HG02938 (cell line): ENCODE measurements at regions not wholly inside any gene's neighbourhood (a gene's known extent, or its start where the extent isn't known, plus 50 kb on each side); places are given as distances from the start of the nearest gene placed in this dataset.
"Not testable (repeated sequence)": the region's sequence is repeated elsewhere in the genome, so short reads cannot be mapped to it uniquely, and the experiment has no call there.

Experiments used
- ATAC-seq: cut with Tn5 transposase; IDR thresholded peaks from one replicate; pipeline ENCODE4 v1.9.1; 2021; ENCODE audit warnings: mild to moderate bottlenecking, moderate library complexity; ENCODE audit not compliant: unreplicated experiment

- no peak for ATAC-seq
Observed at GRCh38 chr17:51387582-51387981, 127.2 kb downstream of the UTP18 start.

DNA sequence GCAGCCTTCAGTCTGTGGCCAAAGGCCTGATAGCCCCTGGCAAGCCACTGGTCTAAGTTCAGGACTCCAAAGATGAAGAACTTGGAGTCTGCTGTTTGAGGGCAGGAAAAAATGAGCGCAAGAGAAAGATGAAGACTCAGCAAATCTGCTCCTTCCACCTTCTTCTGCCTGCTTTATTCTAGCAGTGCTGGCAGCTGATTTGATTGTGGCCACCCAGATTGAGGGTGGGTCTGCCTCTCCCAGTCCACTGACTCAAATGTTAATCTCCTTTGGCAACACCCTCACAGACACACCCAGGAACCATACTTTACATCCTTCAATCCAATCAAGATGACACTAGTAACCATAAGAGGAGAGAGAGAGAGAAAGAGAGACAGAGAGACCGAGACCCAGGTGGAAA, 127.6 kb downstream of the UTP18 start:
- ATAC-seq, result no peak

GRCh38 chr17:51389875-51390274, 129.5 kb downstream of the UTP18 start:
- no peak for ATAC-seq

- no peak for ATAC-seq
Observed at GRCh38 chr17:51391982-51392654, 131.8 kb downstream of the UTP18 start.

DNA sequence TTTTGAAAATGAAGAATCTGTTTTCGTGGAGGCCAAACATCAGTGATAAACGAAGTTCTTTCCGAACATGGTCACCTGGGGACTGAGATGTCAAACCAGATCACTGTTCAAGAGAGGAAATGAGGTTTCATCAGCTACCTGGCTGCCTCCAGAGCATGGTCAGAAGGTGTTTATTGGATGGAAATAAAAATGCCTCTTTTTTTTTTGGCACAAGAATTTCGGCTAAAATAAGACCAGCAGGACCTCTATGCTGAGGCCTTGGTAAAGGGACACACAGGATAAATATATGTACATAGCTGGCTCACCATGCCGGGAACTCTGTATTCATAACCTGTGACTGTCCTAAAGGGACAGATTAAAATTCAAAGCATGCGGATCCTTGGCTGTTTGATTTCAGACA, 135.3 kb downstream of the UTP18 start:
- no peak for ATAC-seq

DNA sequence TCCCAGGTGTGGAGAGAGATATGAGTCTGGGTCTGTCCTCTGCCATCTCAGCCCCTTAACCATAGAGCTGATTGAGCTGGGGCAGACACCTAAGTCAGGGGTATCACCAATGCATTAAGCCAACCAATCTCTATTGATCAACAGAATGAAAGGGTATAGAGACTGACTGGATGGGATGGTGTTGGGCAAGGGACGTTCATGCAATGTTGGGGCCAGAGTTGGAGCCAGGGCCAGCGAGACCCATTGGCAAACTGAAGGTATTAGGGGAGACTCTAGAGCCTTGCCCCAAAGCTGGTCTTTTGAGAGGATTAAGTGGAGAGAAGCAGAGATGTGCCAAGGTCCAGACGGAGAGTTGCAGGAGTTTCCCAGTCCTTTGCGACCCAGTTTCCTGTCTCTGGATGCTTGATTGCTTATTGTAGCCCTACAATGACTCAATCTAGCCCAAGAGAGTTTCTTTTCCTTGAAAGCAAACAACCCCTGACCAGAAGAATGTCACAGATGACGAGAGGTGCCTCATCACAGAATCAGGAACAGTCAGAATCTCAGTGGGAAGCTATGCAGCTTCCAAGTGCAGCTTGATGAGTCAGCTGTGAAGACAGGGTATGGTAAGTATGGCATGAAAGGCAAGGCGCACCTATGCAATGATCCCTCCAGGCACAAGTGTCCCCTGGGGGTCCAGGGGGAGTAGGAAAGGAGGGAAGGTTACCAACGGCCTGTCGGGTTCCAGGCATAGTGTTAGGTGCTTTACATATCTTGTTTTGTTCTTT, 137.2 kb downstream of the UTP18 start:
- no peak for ATAC-seq

DNA sequence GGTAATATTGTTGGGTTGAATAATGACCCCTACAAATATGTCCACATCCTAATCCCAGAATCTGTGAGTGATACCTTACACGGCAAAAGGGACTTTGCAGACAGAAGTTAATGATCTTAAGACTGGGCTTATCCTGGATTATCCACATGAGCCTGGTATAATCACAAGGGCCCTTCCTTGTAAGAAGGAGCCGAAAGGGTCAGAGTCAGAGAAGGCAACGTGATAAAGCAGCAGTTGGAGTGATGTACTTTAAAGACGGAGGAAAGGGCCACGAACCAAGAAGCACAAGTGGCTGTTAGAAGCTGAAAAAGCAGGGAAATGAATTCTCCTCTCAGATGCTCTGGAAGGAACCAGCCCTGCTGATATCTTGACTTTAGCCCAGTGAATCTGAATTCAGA, 137.8 kb downstream of the UTP18 start:
- no peak for ATAC-seq

DNA sequence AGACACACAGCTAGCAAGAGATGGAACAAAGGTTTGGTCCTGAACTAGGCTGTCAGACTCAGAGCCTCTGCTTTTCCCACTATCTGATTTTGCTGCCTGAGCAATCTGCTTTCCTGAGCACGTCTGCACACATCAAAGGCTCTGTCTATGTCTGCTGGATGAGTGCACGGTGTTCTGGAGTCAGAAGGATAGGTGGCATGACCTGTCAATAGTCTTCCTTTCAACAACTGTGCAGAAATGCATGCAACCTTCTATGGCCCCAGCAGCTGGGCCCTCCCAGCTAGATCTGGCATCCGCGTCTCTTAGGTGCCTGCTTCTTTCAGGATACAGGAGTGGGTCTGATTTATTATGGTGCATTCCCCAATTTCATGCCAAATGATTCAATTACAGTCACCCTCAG, 138.3 kb downstream of the UTP18 start:
- ATAC-seq, result no peak

DNA sequence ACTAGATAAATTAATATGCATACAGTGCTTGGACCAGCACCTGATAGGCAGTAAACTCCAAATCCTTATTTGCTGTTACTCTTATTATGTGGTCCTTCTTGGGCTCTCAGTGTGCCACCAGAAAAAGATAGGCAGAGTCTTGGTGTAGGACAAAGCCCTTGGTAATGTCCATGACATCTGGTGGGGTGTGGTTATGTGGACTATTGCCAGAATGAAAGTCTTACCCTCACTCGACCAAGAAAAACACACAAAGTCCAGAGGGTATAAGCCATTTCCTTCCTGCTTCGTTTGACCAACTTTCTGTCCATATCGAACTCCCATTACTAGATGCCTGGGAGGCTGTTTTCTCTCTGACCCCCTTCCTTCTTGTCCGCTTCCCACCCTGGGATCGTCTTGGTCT, 140.9 kb downstream of the UTP18 start:
- ATAC-seq, result no peak

GRCh38 chr17:51402899-51403298, 142.6 kb downstream of the UTP18 start:
- no peak for ATAC-seq

- ATAC-seq, result no peak
Observed at GRCh38 chr17:51407576-51407975, 147.2 kb downstream of the UTP18 start.

DNA sequence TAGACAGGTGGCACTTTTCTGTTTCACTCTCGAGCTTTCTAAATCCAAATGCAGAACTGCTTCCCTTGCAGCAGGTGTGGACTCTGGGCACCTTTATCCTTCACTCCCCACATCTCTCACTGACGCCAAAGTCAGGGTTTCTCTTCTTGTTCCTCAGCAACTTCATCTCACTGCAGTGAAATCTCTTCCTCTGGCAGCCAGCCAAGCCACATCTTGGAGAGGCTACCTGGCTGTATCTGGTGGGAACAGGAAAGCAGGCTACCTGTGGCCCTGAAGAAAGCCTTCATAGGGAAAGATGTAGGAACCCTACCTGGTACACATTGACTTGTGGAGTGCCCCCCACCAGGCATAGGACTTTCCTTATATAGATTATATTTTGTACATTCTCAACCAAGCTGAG, 159.1 kb downstream of the UTP18 start:
- ATAC-seq, result no peak

- ATAC-seq, result no peak
Observed at GRCh38 chr17:51421525-51421924, 161.2 kb downstream of the UTP18 start.

DNA sequence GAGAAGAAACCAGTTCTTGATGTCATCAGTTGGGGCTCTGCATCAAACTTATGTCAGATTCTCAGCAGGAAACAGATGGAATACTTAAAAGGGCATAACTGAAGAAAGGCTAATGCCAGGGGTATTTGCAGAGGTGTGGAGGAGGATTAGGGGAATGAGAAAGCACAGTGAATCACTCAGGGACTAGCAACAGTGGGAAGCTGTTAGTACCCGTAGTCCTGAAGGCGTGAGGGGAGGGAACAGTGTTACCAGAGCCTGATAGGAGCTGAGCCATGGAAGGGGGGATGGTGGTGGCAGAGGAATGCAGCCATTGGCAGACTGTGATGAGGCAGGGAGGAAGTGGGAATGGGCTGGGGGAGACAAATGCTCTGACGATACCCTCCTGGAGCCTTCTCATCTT, 162.3 kb downstream of the UTP18 start:
- no peak for ATAC-seq

DNA sequence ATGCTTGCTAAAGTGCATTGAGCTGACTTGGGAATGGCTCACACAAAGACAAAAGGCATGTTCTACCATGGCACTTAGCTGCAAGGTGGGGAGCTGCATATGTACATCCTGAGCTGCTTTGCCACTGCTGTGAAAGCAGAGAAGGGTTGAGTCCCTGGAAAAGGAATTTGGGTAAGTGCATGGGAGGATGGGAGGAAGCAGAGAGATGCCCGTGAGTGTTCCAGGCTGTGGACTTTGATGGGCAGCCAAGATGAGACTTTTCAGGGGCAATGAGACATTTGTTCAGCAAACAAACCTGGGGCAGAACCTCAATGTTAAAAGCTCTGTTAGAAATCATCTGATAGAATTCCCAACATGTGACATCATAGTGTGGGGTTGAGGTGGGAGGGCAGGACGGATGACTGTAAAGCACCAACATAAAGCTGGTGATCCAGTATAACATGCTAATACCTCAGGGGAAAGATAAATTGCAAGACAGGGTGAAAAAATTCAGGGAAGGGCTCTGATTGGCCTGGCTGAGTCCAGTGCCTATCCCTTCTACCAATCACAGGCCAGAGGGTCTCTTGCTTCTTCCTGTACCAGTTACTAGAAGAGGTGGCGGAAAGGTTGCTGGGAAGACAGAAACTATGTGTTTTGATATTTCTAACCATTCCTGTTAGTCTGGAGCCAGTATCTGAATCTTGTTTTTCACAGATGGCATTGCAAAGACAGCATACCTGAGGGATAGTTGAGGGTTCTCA, 163.2 kb downstream of the UTP18 start:
- ATAC-seq, result no peak

GRCh38 chr17:51425773-51426172, 165.4 kb downstream of the UTP18 start:
- ATAC-seq, result no peak

DNA sequence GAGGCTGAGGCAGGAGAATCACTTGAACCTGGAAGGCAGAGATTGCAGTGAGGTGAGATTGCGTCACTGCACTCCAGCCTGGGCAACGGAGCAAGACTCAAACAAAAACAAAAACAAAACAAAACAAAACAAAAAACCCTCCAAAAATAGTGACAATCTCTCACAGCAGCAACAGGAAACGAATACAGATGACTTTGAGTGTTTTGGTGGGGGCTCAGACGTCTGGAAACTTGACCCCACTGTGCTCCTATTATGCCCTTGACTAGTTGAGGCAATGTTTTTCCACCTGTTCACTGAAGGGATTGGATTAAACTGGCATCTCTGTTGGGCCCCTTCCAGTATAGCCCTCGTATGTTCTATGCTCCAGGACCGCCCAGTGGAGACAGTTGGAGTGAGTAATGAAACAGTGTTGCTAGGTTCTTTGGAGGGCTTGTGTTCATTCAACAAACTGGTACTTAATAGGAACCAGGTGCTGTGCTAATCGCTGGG, 167.0 kb downstream of the UTP18 start:
- ATAC-seq, result no peak

GRCh38 chr17:51427856-51428255, 167.5 kb downstream of the UTP18 start:
- ATAC-seq, result no peak

GRCh38 chr17:51428668-51429495, 168.5 kb downstream of the UTP18 start:
- no peak for ATAC-seq

DNA sequence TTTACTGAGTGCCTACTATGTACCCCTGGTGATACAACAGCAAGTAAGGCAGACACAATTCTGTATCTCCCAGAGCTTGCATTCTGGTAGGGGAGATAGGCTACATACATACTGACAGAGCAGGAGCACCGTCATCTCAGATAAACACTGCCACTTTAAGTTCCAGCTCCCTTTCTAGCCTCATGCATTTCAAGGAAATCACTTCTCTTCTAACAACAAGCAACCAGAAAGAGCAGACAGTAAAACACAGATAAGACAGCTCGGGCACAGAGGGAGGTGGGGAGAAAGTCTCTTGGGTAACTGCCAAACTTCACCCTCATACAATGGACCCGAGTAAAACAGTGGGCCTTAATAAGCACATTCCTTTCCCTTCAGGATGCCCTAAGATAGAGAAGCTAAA, 169.6 kb downstream of the UTP18 start:
- ATAC-seq, result not testable (repeated sequence)

GRCh38 chr17:51430591-51430990, 170.2 kb downstream of the UTP18 start:
- ATAC-seq, result no peak
